Dedifferentiated amniotic fluid mesenchymal stem cell (primary cell): ENCODE measurements at regions not wholly inside any gene's neighbourhood (a gene's known extent, or its start where the extent isn't known, plus 50 kb on each side); places are given as distances from the start of the nearest gene placed in this dataset.
"Not testable (repeated sequence)": the region's sequence is repeated elsewhere in the genome, so short reads cannot be mapped to it uniquely, and the experiment has no call there.

Source experiments
- DNase-seq: peaks from one replicate; pipeline ENCODE4 v3.0.0-alpha.2; 2016; ENCODE audit errors: extremely low spot score

GRCh38 chr3:22671848-22672247 is 531.3 kb upstream of the UBE2E2 start:
- no peak for DNase-seq

- no peak for DNase-seq
Observed at GRCh38 chr3:22684739-22685138, 518.4 kb upstream of the UBE2E2 start.

- DNase-seq: no peak
Observed at GRCh38 chr3:22685597-22685996, 517.5 kb upstream of the UBE2E2 start.

GRCh38 chr3:22691407-22691806 is 511.7 kb upstream of the UBE2E2 start:
- DNase-seq: no peak

- DNase-seq: no peak
Observed at GRCh38 chr3:22691856-22692628, 511.1 kb upstream of the UBE2E2 start.

GRCh38 chr3:22700876-22701275 is 502.3 kb upstream of the UBE2E2 start:
- DNase-seq: no peak

- DNase-seq: no peak
Observed at GRCh38 chr3:22704166-22704565, 499.0 kb upstream of the UBE2E2 start.

- no peak for DNase-seq
Observed at GRCh38 chr3:22704571-22705354, 498.4 kb upstream of the UBE2E2 start.

- not testable (repeated sequence) for DNase-seq
Observed at GRCh38 chr3:22706922-22707321, 496.2 kb upstream of the UBE2E2 start.

GRCh38 chr3:22713936-22714335 is 489.2 kb upstream of the UBE2E2 start:
- DNase-seq: peak; percentile 75

- no peak for DNase-seq
Observed at GRCh38 chr3:22714749-22715148, 488.4 kb upstream of the UBE2E2 start.

- no peak for DNase-seq
Observed at GRCh38 chr3:22720596-22720995, 482.5 kb upstream of the UBE2E2 start.

- no peak for DNase-seq
Observed at GRCh38 chr3:22724420-22724819, 478.7 kb upstream of the UBE2E2 start.

GRCh38 chr3:22728406-22728805 is 474.7 kb upstream of the UBE2E2 start:
- DNase-seq: no peak

- DNase-seq: no peak
Observed at GRCh38 chr3:22729212-22729611, 473.9 kb upstream of the UBE2E2 start.

GRCh38 chr3:22729981-22730380 is 473.1 kb upstream of the UBE2E2 start:
- DNase-seq: no peak

- no peak for DNase-seq
Observed at GRCh38 chr3:22730701-22731100, 472.4 kb upstream of the UBE2E2 start.

- DNase-seq: no peak
Observed at GRCh38 chr3:22731901-22732300, 471.2 kb upstream of the UBE2E2 start.

- DNase-seq: no peak
Observed at GRCh38 chr3:22732641-22733040, 470.5 kb upstream of the UBE2E2 start.

- no peak for DNase-seq
Observed at GRCh38 chr3:22734207-22734606, 468.9 kb upstream of the UBE2E2 start.

- DNase-seq: no peak
Observed at GRCh38 chr3:22734756-22735155, 468.4 kb upstream of the UBE2E2 start.

- DNase-seq: no peak
Observed at GRCh38 chr3:22735373-22735772, 467.8 kb upstream of the UBE2E2 start.

- DNase-seq: not testable (repeated sequence)
Observed at GRCh38 chr3:22743386-22743785, 459.7 kb upstream of the UBE2E2 start.
